OCI-LY3 (cell line): ENCODE measurements at regions not wholly inside any gene's neighbourhood (a gene's known extent, or its start where the extent isn't known, plus 50 kb on each side); places are given as distances from the start of the nearest gene placed in this dataset.
A peak's percentile ranks its signal among the peaks of the same experiment; 100 is the strongest.

Source experiments
- H2AFZ ChIP-seq: fragments of 200-600, 300-600 bp; shearing (Covaris generic); 2 replicates; pipeline ENCODE4 v1.6.0; 2014; ENCODE audit warnings: antibody characterized with exemption, low read depth, low read length
- H3K27ac ChIP-seq: fragments of 200-600, 300-600 bp; sonication (generic); 2 replicates; pipeline ENCODE4 v1.5.1; 2014; ENCODE audit warnings: mild to moderate bottlenecking, low read length, moderate library complexity, mixed read lengths
- H3K27me3 ChIP-seq: fragments of 200-600, 300-600 bp; sonication (generic); 2 replicates; pipeline ENCODE4 v1.6.1; 2014; ENCODE audit warnings: low read depth, low read length, mixed read lengths
- H3K36me3 ChIP-seq: fragments of 200-600, 300-600 bp; sonication (generic); replicated peaks from 2 replicates; pipeline ENCODE3; 2014; ENCODE audit warnings: low read depth, low read length, mixed read lengths
- H3K4me1 ChIP-seq: fragments of 300-600, 200-600 bp; sonication (generic); 2 replicates; pipeline ENCODE4 v1.6.1; 2014; ENCODE audit warnings: low read length, mixed read lengths
- H3K4me2 ChIP-seq: fragments of 200-600, 300-600 bp; sonication (generic); 2 replicates; pipeline ENCODE4 v1.6.1; 2014; ENCODE audit warnings: low read length, mixed read lengths
- H3K4me3 ChIP-seq: fragments of 300-600, 200-600 bp; sonication (generic); 2 replicates; pipeline ENCODE4 v1.5.1; 2014; ENCODE audit warnings: antibody characterized with exemption, mild to moderate bottlenecking, low read length, moderate library complexity
- H3K79me2 ChIP-seq: fragments of 300-600, 200-600 bp; shearing (Covaris generic); 2 replicates; pipeline ENCODE4 v1.6.1; 2014; ENCODE audit warnings: mild to moderate bottlenecking, low read length, mixed read lengths
- H3K9ac ChIP-seq: fragments of 300-600, 200-600 bp; shearing (Covaris generic); 2 replicates; pipeline ENCODE4 v1.6.0; 2014; ENCODE audit warnings: mild to moderate bottlenecking, low read length, moderate library complexity
- H3K9me3 ChIP-seq: fragments of 200-600, 300-600 bp; shearing (Covaris generic); 2 replicates; pipeline ENCODE4 v1.6.1; 2014; ENCODE audit warnings: low read length, mixed read lengths; ENCODE audit not compliant: insufficient read depth
- H4K20me1 ChIP-seq: fragments of 200-600, 300-600 bp; sonication (generic); 2 replicates; pipeline ENCODE4 v1.6.1; 2016; ENCODE audit warnings: low read length, mixed read lengths; ENCODE audit not compliant: insufficient read depth
- CTCF ChIP-seq: fragments of 200-600, 300-600 bp; sonication (generic); IDR thresholded peaks from 2 replicates; pipeline ENCODE4 v1.5.1; 2014; ENCODE audit warnings: antibody characterized with exemption, low read length, low read depth
- EZH2phosphoT487 ChIP-seq: fragments of 200-600 bp; shearing (Covaris generic); IDR thresholded peaks from 2 replicates; pipeline ENCODE4 v1.6.1; 2018; ENCODE audit warnings: antibody characterized with exemption, mixed run types, low read depth

DNA sequence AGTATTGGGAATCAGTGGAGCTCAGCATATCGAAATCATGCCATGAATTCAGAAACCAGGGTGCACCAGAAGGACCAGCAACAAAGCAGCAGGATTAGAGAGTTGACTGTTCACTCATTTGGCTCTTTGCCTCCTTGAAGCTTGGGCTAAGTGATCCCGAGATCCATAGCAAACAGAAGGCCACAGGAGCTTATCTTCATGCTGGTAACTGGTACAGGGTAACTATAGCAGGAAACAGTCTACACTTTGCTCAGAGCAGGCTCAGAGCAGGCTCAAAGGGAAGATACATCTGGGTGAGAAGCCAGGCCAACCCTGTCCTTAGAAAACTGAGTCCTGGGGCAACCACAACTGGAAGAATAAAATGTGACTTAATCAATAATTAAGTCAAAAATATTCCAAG lies 111.1 kb downstream of the GRIN2B start:
- H3K4me1 ChIP-seq, result no peaks in the 10 kb centered on the region
- H3K9ac ChIP-seq, result no peak overlapping the region
- no peaks in the 10 kb centered on the region for H3K36me3 ChIP-seq
- no peak overlapping the region for H2AFZ ChIP-seq
- no peak overlapping the region for H3K4me3 ChIP-seq
- no peaks in the 10 kb centered on the region for H3K9me3 ChIP-seq
- TF ChIP-seq EZH2phosphoT487 (no peak), CTCF (no peak)
- H3K27me3 ChIP-seq, result peaks cover 21% of the 10 kb centered on the region
- no peaks in the 10 kb centered on the region for H3K79me2 ChIP-seq
- no peaks in the 10 kb centered on the region for H4K20me1 ChIP-seq
- no peak overlapping the region for H3K27ac ChIP-seq
- H3K4me2 ChIP-seq, result no peak overlapping the region

GRCh38 chr12:13864081-13864673 lies 117.2 kb downstream of the GRIN2B start:
- Histone ChIP-seq H4K20me1 (no peaks in the 10 kb centered on the region), H3K27ac (no peak overlapping the region), H3K27me3 (peaks cover 48% of the 10 kb centered on the region), H3K9me3 (no peaks in the 10 kb centered on the region), H3K4me1 (0 out of 2 replicates have a peak, but pooled peaks cover 4% of the 10 kb centered on the region), H3K9ac (no peak overlapping the region), H3K4me2 (peak overlapping the region; percentile 64), H2AFZ (peak overlapping the region; percentile 52; the same call in 1 of the 2 replicates), H3K36me3 (no peaks in the 10 kb centered on the region), H3K79me2 (no peaks in the 10 kb centered on the region), H3K4me3 (peak overlapping the region; percentile 33)
- TF ChIP-seq CTCF, result peak; percentile 92
- no peak for TF ChIP-seq EZH2phosphoT487

- TF ChIP-seq EZH2phosphoT487 (no peak), CTCF (no peak)
- Histone ChIP-seq H3K9me3 (no peaks in the 10 kb centered on the region), H3K4me2 (no peak overlapping the region), H4K20me1 (no peaks in the 10 kb centered on the region), H3K4me1 (no peaks in the 10 kb centered on the region), H3K36me3 (no peaks in the 10 kb centered on the region), H3K9ac (no peak overlapping the region), H3K4me3 (no peak overlapping the region), H3K27ac (no peak overlapping the region), H3K79me2 (no peaks in the 10 kb centered on the region), H3K27me3 (peaks cover 36% of the 10 kb centered on the region), H2AFZ (no peak overlapping the region)
These were observed 123.7 kb downstream of the GRIN2B start for GRCh38 chr12:13857750-13858149.

GRCh38 chr12:13853471-13853870 lies 127.9 kb downstream of the GRIN2B start:
- Histone ChIP-seq H3K9me3 (no peaks in the 10 kb centered on the region), H4K20me1 (no peaks in the 10 kb centered on the region), H2AFZ (no peak overlapping the region), H3K4me3 (no peak overlapping the region), H3K27me3 (peaks cover 14% of the 10 kb centered on the region), H3K36me3 (no peaks in the 10 kb centered on the region), H3K79me2 (no peaks in the 10 kb centered on the region), H3K9ac (no peak overlapping the region), H3K4me1 (no peaks in the 10 kb centered on the region), H3K4me2 (no peak overlapping the region), H3K27ac (no peak overlapping the region)
- no peak for TF ChIP-seq CTCF
- TF ChIP-seq EZH2phosphoT487, result no peak
